ENCODE measurements at regions not wholly inside any gene's neighbourhood (a gene's known extent, or its start where the extent isn't known, plus 50 kb on each side); places are given as distances from the start of the nearest gene placed in this dataset.

DNA sequence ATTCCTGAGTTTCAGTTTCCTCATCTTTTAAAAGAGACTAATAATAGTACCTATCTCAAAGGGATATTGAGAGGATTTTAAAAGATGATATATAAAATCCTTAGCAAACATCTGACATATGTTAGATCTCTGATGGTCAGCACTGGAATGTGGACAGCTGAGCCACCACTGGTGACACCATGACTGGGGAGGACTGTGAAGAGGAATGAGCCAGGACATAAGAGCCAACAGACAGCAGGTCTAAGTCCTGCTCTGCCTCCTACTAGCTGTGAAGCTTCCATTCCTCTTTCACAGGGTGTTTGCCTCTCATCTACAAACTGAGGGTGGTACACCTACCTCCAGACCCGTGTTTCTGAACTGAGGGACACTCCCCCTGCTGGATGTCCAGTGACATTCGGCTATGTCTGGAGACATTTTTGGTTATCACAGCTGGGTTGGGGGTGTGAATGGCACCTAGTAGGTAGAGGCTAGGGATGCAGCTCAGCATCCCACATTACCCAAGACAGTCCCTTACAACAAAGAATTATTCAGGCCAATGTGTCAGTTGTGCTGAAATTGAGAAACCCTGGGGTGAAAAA is 109.1 kb upstream of the OLIG2 start:
- ChIA-PET POLR2A (no interaction called here), RAD21 (ENCODE audit: low non-redundant PET in 1 of 2, low total read pairs in 2 of 2, uncharacterized antibody in 2 of 2, unreplicated experiment in 2 of 2) (no interaction called here), CTCF (interaction anchor here (0.6 to 1.7 kb wide), 6 partner anchors 14 to 274 kb away, joined by 3 to 6 read pairs (median 3); no protein-coding TSS in a partner anchor)
- H3K27ac ChIP-seq (ENCODE audit: low read depth, low read length) = no peak overlapping the region
- BruUV-seq (replicated peaks) = no TSS peak
- no peaks in the 10 kb centered on the region for H3K36me3 ChIP-seq (ENCODE audit: control insufficient read depth in 1 of 2, insufficient read depth in 2 of 2, low read length in 2 of 2)
- TF ChIP-seq CTCF (IDR thresholded peaks at IDR 0.05 in 2 of 3, conservative IDR thresholded peaks at IDR 0.05 in 1 of 3; ENCODE audit: borderline replicate concordance in 1 of 3, insufficient read depth in 1 of 3, low read depth in 2 of 3, low read length in 2 of 3) = peak; percentile 15 to 78 (median 69); a peak in 5 of 6 replicates
- TF ChIP-seq FOSL1 (IDR thresholded peaks at IDR 0.05; ENCODE audit: low read depth) = no peak
- TF ChIP-seq, protein P1, sequence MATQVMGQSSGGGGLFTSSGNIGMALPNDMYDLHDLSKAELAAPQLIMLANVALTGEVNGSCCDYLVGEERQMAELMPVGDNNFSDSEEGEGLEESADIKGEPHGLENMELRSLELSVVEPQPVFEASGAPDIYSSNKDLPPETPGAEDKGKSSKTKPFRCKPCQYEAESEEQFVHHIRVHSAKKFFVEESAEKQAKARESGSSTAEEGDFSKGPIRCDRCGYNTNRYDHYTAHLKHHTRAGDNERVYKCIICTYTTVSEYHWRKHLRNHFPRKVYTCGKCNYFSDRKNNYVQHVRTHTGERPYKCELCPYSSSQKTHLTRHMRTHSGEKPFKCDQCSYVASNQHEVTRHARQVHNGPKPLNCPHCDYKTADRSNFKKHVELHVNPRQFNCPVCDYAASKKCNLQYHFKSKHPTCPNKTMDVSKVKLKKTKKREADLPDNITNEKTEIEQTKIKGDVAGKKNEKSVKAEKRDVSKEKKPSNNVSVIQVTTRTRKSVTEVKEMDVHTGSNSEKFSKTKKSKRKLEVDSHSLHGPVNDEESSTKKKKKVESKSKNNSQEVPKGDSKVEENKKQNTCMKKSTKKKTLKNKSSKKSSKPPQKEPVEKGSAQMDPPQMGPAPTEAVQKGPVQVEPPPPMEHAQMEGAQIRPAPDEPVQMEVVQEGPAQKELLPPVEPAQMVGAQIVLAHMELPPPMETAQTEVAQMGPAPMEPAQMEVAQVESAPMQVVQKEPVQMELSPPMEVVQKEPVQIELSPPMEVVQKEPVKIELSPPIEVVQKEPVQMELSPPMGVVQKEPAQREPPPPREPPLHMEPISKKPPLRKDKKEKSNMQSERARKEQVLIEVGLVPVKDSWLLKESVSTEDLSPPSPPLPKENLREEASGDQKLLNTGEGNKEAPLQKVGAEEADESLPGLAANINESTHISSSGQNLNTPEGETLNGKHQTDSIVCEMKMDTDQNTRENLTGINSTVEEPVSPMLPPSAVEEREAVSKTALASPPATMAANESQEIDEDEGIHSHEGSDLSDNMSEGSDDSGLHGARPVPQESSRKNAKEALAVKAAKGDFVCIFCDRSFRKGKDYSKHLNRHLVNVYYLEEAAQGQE (IDR thresholded peaks at IDR 0.05; ENCODE audit: low read depth) = peak; percentile 16; the same call in 1 of the 2 replicates
- peak; percentile 38; the same call in 1 of the 2 replicates for TF ChIP-seq RAD21 (IDR thresholded peaks at IDR 0.05; ENCODE audit: low read depth)
- no peak for TF ChIP-seq ZFX (IDR thresholded peaks at IDR 0.05)
- no peak overlapping the region for H3K4me2 ChIP-seq (ENCODE audit: low read length)
- ATAC-seq (peak; percentile 80), DNase-seq (ENCODE audit: low read depth, low spot score) (peak; percentile 15)
- no peaks in the 10 kb centered on the region for H3K4me1 ChIP-seq (ENCODE audit: control insufficient read depth in 1 of 2, insufficient read depth in 2 of 2, low read length in 2 of 2)
- H2AFZ ChIP-seq (ENCODE audit: low read depth, low read length, poor library complexity, severe bottlenecking) = no peak overlapping the region
- H3K4me3 ChIP-seq (replicated peaks in 1 of 2; ENCODE audit: low read depth in 1 of 2, low read length in 2 of 2) = no peak overlapping the region
- H3K9ac ChIP-seq (ENCODE audit: low read length) = no peak overlapping the region
- no peaks in the 10 kb centered on the region for H3K79me2 ChIP-seq (ENCODE audit: insufficient read depth, low read length)
- no peaks in the 10 kb centered on the region for H4K20me1 ChIP-seq (ENCODE audit: insufficient read depth)
- intact Hi-C loops (cut with micrococcal nuclease) = loop anchor here (1.0 kb wide), 1 partner anchor 263 kb away; no protein-coding TSS in a partner anchor
- no peaks in the 10 kb centered on the region; a peak in 1 of 4 replicates for H3K9me3 ChIP-seq (ENCODE audit: control insufficient read depth in 1 of 2, insufficient read depth in 1 of 2, low read depth in 1 of 2, low read length in 2 of 2)
- peaks cover 24% of the 10 kb centered on the region; the same call in 1 of the 2 replicates for H3K27me3 ChIP-seq (ENCODE audit: insufficient read depth, low read length)
- H3K9me2 ChIP-seq (ENCODE audit: insufficient read depth) = no peaks in the 10 kb centered on the region

Measured in HCT116 (cell line).